IPS-20b (cell line): ENCODE measurements at regions not wholly inside any gene's neighbourhood (a gene's known extent, or its start where the extent isn't known, plus 50 kb on each side); places are given as distances from the start of the nearest gene placed in this dataset.
"Not testable (repeated sequence)": the region's sequence is repeated elsewhere in the genome, so short reads cannot be mapped to it uniquely, and the experiment has no call there.

Experiments
- H3K27ac ChIP-seq: one replicate; pipeline ENCODE4 v1.5.1; 2013; ENCODE audit warnings: low read length
- H3K27me3 ChIP-seq: 2 replicates; pipeline ENCODE4 v1.6.1; 2013; ENCODE audit warnings: mild to moderate bottlenecking, low read length, inconsistent platforms; ENCODE audit not compliant: insufficient read depth
- H3K36me3 ChIP-seq: 2 replicates; pipeline ENCODE4 v1.6.1; 2013; ENCODE audit warnings: low read depth, mild to moderate bottlenecking, inconsistent platforms, low read length, moderate library complexity; ENCODE audit not compliant: insufficient read depth
- H3K4me1 ChIP-seq: 2 replicates; pipeline ENCODE4 v1.6.1; 2013; ENCODE audit warnings: mild to moderate bottlenecking, control low read depth, inconsistent platforms, low read length, moderate library complexity; ENCODE audit not compliant: insufficient read depth
- H3K4me3 ChIP-seq: 2 replicates; pipeline ENCODE4 v1.5.1; 2013; ENCODE audit warnings: mild to moderate bottlenecking, low read length, inconsistent platforms
- H3K9ac ChIP-seq: 2 replicates; pipeline ENCODE4 v1.6.1; 2013; ENCODE audit warnings: low read depth, mild to moderate bottlenecking, inconsistent platforms, low read length, moderate library complexity
- H3K9me3 ChIP-seq: 2 replicates; pipeline ENCODE4 v1.6.1; 2013; ENCODE audit warnings: mild to moderate bottlenecking, low read depth, low read length, inconsistent platforms; ENCODE audit not compliant: insufficient read depth

DNA sequence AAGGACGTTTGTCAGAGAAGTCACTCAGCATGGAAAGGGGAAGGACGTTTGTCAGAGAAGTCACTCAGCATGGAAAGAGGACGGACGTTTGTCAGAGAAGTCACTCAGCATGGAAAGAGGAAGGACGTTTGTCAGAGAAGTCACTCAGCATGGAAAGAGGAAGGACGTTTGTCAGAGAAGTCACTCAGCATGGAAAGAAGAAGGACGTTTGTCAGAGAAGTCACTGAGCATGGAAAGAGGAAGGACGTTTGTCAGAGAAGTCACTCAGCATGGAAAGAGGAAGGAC, 71.2 kb upstream of the TWIST2 start:
- H3K4me3 ChIP-seq, H3K36me3 ChIP-seq, H3K9ac ChIP-seq, H3K27ac ChIP-seq, H3K27me3 ChIP-seq, H3K9me3 ChIP-seq, H3K4me1 ChIP-seq: not testable (repeated sequence)

DNA sequence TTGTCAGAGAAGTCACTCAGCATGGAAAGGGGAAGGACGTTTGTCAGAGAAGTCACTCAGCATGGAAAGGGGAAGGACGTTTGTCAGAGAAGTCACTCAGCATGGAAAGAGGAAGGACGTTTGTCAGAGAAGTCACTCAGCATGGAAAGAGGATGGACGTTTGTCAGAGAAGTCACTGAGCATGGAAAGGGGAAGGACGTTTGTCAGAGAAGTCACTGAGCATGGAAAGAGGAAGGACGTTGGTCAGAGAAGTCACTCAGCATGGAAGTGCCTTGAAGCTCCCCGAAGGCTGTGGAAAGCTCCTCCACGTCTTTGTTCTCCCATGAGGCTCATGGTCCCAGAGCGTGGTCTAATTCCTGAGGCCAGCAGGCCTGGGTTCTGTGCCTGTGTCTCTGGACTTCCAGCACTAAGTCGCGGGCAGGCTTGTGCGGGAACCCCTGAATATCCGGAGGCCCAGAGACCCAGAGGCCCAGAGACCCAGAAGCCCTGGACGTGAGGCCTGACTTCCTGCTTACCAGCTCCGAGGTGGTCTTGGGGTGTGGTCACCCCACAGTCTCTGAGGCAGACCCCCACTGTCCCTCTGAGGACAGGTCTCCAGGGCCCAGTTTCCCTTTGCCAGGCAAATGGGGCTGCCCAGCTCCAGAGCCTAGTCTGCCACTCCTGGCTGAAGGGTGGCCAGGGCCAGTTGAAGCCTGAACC, 70.4 kb upstream of the TWIST2 start:
- Histone ChIP-seq H3K9me3 (no peaks in the 10 kb centered on the region; the same call in 1 of the 2 replicates), H3K4me3 (no peak overlapping the region), H3K27me3 (no peaks in the 10 kb centered on the region; the same call in 1 of the 2 replicates), H3K4me1 (no peaks in the 10 kb centered on the region), H3K27ac (no peak overlapping the region), H3K9ac (no peak overlapping the region), H3K36me3 (no peaks in the 10 kb centered on the region)

DNA sequence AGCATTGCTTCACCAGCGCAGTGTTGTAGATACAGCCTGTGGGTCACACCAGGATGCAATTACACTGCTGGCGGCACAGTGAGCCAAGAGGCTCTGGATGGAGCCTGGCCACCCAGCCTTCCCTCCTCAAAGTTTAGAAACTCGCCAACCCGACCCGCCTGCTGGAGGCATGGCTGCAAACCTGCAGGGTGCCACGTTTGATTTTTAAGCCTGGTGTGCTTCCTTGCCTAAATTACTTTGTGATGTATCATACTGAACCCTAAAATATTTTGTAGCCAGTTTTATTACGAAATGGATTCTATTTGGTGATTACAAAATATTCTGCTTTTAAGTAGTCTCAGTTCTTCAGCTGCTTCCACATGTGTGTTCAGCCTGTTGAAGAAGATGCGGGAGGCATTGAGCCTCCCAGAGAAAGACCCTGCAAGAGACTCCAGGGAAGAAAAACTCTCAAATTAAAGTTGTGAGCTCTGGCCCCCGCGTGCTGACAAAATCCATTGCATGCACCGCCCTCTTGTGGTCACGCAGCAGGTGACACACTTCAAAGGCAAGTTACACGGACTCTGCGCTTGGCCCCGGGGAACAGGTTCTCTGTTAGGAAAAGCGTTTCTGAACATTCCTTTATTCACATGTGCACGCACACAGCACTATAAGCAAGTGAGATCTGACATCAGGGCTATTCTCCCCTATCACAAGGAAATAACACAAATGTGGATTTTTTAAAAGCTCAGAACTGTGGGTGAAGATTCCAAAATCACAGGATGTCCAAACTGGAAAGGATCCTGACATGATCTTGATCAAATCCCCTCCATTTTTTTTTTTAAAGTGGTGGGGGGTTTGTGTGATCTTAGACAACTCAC, 63.0 kb upstream of the TWIST2 start:
- Histone ChIP-seq H3K36me3 (no peaks in the 10 kb centered on the region), H3K9ac (no peak overlapping the region), H3K4me3 (no peak overlapping the region), H3K9me3 (no peaks in the 10 kb centered on the region; the same call in 1 of the 2 replicates), H3K4me1 (no peaks in the 10 kb centered on the region; the same call in 1 of the 2 replicates), H3K27ac (no peak overlapping the region), H3K27me3 (no peaks in the 10 kb centered on the region)

DNA sequence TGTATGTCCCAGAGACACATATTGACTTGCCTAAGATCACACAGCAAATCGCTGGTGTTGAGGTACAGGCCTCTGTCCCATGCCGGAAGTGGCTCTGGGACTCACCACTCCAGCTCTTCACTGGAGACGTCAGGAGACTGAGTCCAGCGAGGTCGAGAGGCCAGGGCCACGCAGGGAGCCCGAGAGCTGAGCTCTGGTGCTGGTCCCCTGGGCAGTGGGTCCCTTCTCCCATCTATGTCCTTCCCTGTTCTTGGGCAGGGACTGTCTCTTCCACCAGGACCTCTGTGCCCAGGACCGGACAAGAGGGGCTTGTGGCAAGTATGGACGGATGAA, 62.4 kb upstream of the TWIST2 start:
- H3K9me3 ChIP-seq: no peaks in the 10 kb centered on the region; the same call in 1 of the 2 replicates
- no peaks in the 10 kb centered on the region; the same call in 1 of the 2 replicates for H3K4me1 ChIP-seq
- H3K36me3 ChIP-seq: no peaks in the 10 kb centered on the region
- H3K4me3 ChIP-seq: no peak overlapping the region
- no peaks in the 10 kb centered on the region for H3K27me3 ChIP-seq
- H3K27ac ChIP-seq: no peak overlapping the region
- no peak overlapping the region for H3K9ac ChIP-seq

DNA sequence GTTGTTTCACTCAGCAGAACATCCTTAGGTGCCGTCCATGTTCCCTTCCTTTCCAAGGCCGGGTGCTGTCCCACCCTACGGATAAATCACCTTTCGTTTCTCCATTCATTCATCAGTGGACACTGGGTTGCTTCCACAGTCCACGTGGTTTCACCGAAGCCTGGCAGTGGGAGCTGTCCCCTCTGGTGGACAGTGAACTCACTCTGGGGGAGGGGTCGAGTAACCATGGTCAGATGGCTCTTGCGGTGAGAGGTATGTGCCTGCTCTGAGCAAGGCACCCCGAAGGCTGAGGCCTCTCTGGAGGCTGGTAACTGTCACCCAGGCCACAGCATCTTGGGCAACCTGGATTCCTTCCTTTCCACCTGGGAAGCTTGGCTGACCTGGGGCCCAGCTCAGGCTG, 61.5 kb upstream of the TWIST2 start:
- H3K36me3 ChIP-seq: no peaks in the 10 kb centered on the region
- no peaks in the 10 kb centered on the region; the same call in 1 of the 2 replicates for H3K9me3 ChIP-seq
- H3K9ac ChIP-seq: no peak overlapping the region
- no peaks in the 10 kb centered on the region for H3K27me3 ChIP-seq
- no peak overlapping the region for H3K4me3 ChIP-seq
- H3K27ac ChIP-seq: no peak overlapping the region
- H3K4me1 ChIP-seq: no peaks in the 10 kb centered on the region; the same call in 1 of the 2 replicates

DNA sequence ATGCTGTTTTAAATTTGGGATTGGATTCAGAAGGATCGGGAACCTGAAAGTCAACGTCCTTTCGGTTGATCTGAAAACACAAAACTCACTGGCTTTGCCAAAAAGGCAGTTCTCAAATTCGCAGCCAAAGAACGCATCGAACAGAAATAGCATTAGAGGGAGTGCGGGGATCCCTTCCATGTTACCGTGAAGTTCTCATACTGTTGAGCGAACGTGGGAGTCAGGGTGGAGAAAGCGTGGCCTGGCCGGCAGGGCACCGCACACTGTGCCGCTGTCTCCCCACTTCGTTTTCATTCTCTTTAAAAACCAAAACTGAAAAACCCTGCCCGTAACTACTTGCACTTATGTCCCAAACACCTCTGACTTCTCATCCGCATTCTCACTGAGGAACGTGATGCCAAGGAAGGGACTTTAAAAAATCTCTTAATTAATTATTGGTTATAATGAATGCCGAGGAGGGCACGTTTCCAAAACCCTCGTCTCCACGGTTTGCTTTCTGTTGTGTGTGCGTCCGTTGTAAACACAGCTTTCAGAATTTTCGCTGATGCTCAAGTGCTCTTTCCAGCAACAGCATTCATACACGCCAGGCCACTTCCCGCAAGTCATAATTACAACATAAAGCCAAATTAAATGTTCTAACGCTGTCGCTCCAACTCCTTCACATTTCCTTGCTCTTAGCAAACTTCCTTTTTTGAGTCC, 60.9 kb upstream of the TWIST2 start:
- H3K9ac ChIP-seq: no peak overlapping the region
- no peaks in the 10 kb centered on the region; the same call in 1 of the 2 replicates for H3K4me1 ChIP-seq
- H3K4me3 ChIP-seq: no peak overlapping the region
- H3K9me3 ChIP-seq: no peaks in the 10 kb centered on the region
- no peaks in the 10 kb centered on the region for H3K36me3 ChIP-seq
- H3K27ac ChIP-seq: no peak overlapping the region
- H3K27me3 ChIP-seq: no peaks in the 10 kb centered on the region

DNA sequence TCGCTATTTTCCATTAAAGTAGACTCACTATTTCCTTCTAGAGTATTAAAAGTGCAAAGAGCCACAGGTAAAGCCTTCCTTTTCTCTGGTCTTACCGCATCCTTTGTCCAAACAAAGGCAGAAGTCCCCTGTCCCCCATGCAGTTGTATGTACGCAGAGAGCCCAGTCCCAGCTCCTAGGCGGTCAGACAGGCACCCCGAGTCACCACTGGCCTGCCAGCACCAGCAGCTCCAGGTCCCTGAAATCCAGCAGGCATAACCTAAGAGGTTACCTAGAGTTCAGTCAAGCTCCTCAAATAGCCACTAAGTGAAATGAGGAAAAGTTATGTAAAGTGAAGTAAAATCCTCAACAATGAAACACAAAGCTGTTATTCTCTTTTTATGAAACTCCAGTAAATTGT, 60.4 kb upstream of the TWIST2 start:
- Histone ChIP-seq H3K9ac (no peak overlapping the region), H3K27me3 (no peaks in the 10 kb centered on the region), H3K4me3 (no peak overlapping the region), H3K36me3 (no peaks in the 10 kb centered on the region), H3K27ac (no peak overlapping the region), H3K4me1 (no peaks in the 10 kb centered on the region; the same call in 1 of the 2 replicates), H3K9me3 (no peaks in the 10 kb centered on the region)

DNA sequence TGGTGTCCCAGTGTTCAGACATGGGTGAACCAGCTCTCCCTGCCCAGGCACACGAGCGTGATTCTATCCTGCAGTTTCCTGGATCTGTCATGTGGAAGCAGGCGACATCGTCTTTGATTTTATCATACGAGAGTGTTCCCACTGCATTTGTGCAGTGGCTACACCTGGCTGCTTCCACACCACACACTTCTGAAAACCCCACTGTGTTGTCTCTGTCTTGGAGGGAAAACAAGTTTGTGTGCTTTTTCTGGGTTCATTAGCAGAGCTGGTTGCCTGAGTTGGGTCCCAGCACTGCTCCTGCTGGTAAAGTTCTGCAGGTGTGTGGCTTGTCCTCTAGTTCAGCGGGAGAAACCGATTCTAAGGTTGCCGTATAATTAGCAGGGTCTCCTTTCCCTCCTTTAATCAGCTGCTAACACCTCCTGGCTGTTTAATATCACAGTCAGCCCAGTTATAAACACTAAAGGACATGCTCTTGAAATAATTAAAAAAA, 58.5 kb upstream of the TWIST2 start:
- H3K27me3 ChIP-seq: no peaks in the 10 kb centered on the region
- H3K9ac ChIP-seq: no peak overlapping the region
- no peak overlapping the region for H3K4me3 ChIP-seq
- no peaks in the 10 kb centered on the region for H3K9me3 ChIP-seq
- H3K36me3 ChIP-seq: no peaks in the 10 kb centered on the region
- no peak overlapping the region for H3K27ac ChIP-seq
- H3K4me1 ChIP-seq: no peaks in the 10 kb centered on the region; the same call in 1 of the 2 replicates

DNA sequence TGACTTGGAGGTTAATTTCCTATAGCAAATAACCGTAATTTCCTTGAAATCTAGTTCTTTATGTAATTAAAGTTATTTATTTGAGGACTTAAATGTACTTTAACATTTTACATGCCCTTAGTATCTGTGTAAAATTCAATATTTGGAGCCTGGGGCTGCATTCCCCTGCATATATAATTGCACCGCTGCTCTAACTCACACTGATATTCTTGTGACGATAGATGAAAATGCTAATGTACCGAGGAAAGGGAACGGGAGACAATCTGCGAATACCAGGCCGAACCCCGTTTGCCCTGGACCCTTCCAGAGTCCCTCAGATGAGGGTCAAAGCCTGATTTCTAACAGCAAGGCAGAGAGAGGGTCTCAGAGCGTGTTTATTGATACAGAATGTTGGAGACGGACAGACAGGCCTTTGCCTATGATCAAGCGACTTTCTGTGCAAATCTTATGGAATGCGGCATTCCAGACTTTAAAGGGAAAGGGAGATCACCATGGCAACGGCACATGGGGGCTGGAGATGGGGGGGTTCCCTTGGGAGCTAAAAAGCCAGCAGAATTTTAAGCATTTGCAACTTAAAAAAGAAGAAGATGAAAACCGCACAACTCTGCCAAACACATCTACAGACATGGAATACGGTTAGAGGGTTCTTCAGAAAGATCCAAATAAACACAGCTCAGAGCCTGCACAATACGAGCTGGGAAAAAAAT, 57.6 kb upstream of the TWIST2 start:
- H3K9ac ChIP-seq: no peak overlapping the region
- H3K4me1 ChIP-seq: no peaks in the 10 kb centered on the region
- no peak overlapping the region for H3K27ac ChIP-seq
- H3K27me3 ChIP-seq: no peaks in the 10 kb centered on the region
- no peaks in the 10 kb centered on the region for H3K36me3 ChIP-seq
- no peak overlapping the region for H3K4me3 ChIP-seq
- no peaks in the 10 kb centered on the region for H3K9me3 ChIP-seq

DNA sequence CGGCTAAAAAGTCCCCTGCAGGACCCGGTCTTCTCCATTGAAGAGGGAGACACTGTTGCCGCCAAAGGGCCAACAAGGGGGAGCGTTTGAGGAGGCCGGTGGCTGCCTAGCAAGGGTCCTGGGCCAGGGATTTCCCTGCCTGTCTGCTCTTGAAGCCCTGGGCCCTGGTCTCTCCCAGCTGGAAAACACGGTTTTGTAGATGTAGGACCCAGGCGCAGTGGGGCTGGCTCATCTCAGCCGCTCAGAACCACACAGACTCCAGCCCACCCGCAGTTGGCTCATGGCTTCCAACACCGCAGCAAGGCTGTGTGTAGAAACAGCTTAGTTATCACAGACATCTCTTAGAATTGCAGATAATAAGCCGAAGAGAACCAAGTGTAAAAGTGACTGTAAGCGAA, 57.1 kb upstream of the TWIST2 start:
- Histone ChIP-seq H3K27ac (no peak overlapping the region), H3K9me3 (no peaks in the 10 kb centered on the region), H3K9ac (no peak overlapping the region), H3K4me1 (no peaks in the 10 kb centered on the region), H3K4me3 (no peak overlapping the region), H3K36me3 (no peaks in the 10 kb centered on the region), H3K27me3 (no peaks in the 10 kb centered on the region)

DNA sequence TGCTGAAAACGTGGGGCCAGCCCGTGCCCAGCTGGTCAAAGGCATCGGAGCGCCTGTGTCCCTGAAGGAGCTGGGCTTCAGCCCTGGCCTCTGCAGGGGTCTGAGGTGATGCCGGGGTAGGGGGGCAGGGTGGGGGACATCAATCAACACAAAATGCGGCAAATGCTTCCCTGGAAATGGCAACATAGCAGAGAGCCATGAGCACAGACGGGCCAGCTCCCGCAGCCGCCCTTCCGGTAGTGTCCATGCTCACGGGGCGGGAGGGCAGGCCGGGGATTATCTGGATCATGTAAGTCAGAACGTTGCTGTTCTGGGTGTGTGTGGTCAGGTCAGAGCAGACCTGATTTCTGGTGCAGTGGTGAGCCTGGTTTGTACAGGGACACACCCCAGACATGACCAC, 56.5 kb upstream of the TWIST2 start:
- H3K36me3 ChIP-seq: no peaks in the 10 kb centered on the region
- no peaks in the 10 kb centered on the region for H3K9me3 ChIP-seq
- H3K4me1 ChIP-seq: no peaks in the 10 kb centered on the region
- H3K4me3 ChIP-seq: no peak overlapping the region
- H3K9ac ChIP-seq: no peak overlapping the region
- H3K27me3 ChIP-seq: no peaks in the 10 kb centered on the region
- no peak overlapping the region for H3K27ac ChIP-seq
